RWPE2 (cell line): ENCODE measurements at regions not wholly inside any gene's neighbourhood (a gene's known extent, or its start where the extent isn't known, plus 50 kb on each side); places are given as distances from the start of the nearest gene placed in this dataset.

Experiments
- ATAC-seq: fragments of 200-7000 bp; cut with Tn5 transposase; 3 replicates; pipeline ENCODE4 v1.9.1; 2021; ENCODE audit warnings: low read depth
- DNase-seq: peaks from one replicate; pipeline ENCODE4 v3.0.0-alpha.2; 2020; ENCODE audit warnings: low spot score
- H3K27ac ChIP-seq: fragments of 450-650 bp; 2 replicates; pipeline ENCODE4 v1.5.1; 2017; ENCODE audit warnings: mild to moderate bottlenecking; ENCODE audit not compliant: poor library complexity, severe bottlenecking
- H3K27me3 ChIP-seq: fragments of 250-450 bp; sonication (Bioruptor Pico); 2 replicates; pipeline ENCODE4 v1.5.1; 2021; ENCODE audit warnings: mild to moderate bottlenecking, moderate library complexity; ENCODE audit not compliant: insufficient read depth, poor library complexity, severe bottlenecking
- H3K36me3 ChIP-seq: fragments of 250-450 bp; sonication (Bioruptor Pico); 2 replicates; pipeline ENCODE4 v1.5.1; 2020; ENCODE audit warnings: low read depth, mild to moderate bottlenecking, moderate library complexity
- H3K4me1 ChIP-seq: fragments of 250-450 bp; sonication (Bioruptor Pico); 2 replicates; pipeline ENCODE4 v1.5.1; 2021; ENCODE audit warnings: mild to moderate bottlenecking, moderate library complexity; ENCODE audit not compliant: insufficient read depth, poor library complexity, severe bottlenecking
- H3K4me3 ChIP-seq: fragments of 250-450 bp; sonication (Bioruptor Pico); 2 replicates; pipeline ENCODE4 v1.5.1; 2021; ENCODE audit warnings: mild to moderate bottlenecking, moderate library complexity; ENCODE audit not compliant: severe bottlenecking
- H3K9me3 ChIP-seq: fragments of 250-450 bp; sonication (Bioruptor Pico); 2 replicates; pipeline ENCODE4 v1.5.1; 2021; ENCODE audit warnings: mild to moderate bottlenecking, moderate library complexity; ENCODE audit not compliant: severe bottlenecking
- TF ChIP-seq, protein P1 (sequence below): fragments of 450-650 bp; IDR thresholded peaks from one replicate; pipeline ENCODE4 v1.5.1; 2017; ENCODE audit warnings: mild to moderate bottlenecking, moderate library complexity; ENCODE audit not compliant: poor library complexity, severe bottlenecking

GRCh38 chr5:57720656-57721055 is 238.0 kb upstream of the ACTBL2 start:
- no peaks in the 10 kb centered on the region for H3K36me3 ChIP-seq
- H3K27ac ChIP-seq, result no peak overlapping the region
- TF ChIP-seq, protein P1, sequence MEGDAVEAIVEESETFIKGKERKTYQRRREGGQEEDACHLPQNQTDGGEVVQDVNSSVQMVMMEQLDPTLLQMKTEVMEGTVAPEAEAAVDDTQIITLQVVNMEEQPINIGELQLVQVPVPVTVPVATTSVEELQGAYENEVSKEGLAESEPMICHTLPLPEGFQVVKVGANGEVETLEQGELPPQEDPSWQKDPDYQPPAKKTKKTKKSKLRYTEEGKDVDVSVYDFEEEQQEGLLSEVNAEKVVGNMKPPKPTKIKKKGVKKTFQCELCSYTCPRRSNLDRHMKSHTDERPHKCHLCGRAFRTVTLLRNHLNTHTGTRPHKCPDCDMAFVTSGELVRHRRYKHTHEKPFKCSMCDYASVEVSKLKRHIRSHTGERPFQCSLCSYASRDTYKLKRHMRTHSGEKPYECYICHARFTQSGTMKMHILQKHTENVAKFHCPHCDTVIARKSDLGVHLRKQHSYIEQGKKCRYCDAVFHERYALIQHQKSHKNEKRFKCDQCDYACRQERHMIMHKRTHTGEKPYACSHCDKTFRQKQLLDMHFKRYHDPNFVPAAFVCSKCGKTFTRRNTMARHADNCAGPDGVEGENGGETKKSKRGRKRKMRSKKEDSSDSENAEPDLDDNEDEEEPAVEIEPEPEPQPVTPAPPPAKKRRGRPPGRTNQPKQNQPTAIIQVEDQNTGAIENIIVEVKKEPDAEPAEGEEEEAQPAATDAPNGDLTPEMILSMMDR, result no peak
- no peak for ATAC-seq
- no peak overlapping the region for H3K4me3 ChIP-seq
- H3K4me1 ChIP-seq, result peaks cover 25% of the 10 kb centered on the region
- no peak for DNase-seq
- no peaks in the 10 kb centered on the region for H3K27me3 ChIP-seq
- H3K9me3 ChIP-seq, result no peaks in the 10 kb centered on the region

DNA sequence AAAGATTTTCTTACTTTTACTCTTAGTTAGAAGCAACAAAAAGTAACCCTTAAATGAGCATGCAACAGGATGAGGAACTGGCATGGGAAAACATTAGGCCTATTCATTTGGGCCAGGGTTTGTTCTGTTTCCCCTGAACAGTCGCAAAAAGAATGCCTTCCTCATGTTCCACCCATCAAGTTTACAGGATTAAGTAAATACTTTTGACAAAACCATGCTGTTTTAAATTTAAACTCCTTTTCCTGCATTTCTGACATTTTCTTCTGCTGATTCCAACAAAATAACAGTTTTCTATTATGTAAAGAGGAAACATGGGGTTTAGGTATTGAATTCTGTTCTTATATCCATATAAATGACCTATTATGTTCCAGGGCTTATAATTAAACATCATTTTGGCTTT is 236.6 kb upstream of the ACTBL2 start:
- Histone ChIP-seq H3K27me3 (no peaks in the 10 kb centered on the region), H3K9me3 (no peaks in the 10 kb centered on the region), H3K27ac (no peak overlapping the region), H3K4me3 (no peak overlapping the region), H3K4me1 (peaks cover 18% of the 10 kb centered on the region), H3K36me3 (no peaks in the 10 kb centered on the region)
- ATAC-seq, result no peak
- DNase-seq, result no peak
- TF ChIP-seq, protein P1, result no peak

DNA sequence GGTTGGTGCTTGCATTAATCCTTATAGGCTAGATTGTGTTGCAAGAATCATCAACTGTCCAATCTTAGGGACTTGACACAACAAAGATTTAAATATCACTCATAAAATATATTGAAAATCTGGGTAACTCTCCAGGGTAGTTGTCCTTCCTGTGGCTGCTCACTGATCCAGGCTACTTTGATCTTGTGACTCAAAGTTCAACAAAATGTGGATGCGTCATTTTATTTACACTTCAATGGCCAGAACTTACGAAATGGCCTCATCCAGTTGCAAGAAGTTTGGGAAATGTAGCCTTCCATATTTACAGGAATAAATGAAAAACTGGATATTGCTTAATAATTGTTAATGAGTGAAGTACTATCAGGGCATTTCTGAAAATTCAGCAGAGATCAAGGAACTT is 235.5 kb upstream of the ACTBL2 start:
- no peaks in the 10 kb centered on the region for H3K27me3 ChIP-seq
- DNase-seq (no peak), ATAC-seq (peak; percentile 72)
- no peak overlapping the region for H3K27ac ChIP-seq
- TF ChIP-seq, protein P1, result no peak
- no peak overlapping the region for H3K4me3 ChIP-seq
- H3K9me3 ChIP-seq, result no peaks in the 10 kb centered on the region
- peaks cover 18% of the 10 kb centered on the region for H3K4me1 ChIP-seq
- H3K36me3 ChIP-seq, result no peaks in the 10 kb centered on the region

- no peak for DNase-seq
- no peak overlapping the region for H3K4me3 ChIP-seq
- no peaks in the 10 kb centered on the region for H3K36me3 ChIP-seq
- ATAC-seq, result no peak
- no peaks in the 10 kb centered on the region for H3K27me3 ChIP-seq
- peaks cover 18% of the 10 kb centered on the region for H3K4me1 ChIP-seq
- TF ChIP-seq, protein P1, result no peak
- H3K9me3 ChIP-seq, result no peaks in the 10 kb centered on the region
- no peak overlapping the region for H3K27ac ChIP-seq
Measured at GRCh38 chr5:57717555-57717954, 234.9 kb upstream of the ACTBL2 start.

DNA sequence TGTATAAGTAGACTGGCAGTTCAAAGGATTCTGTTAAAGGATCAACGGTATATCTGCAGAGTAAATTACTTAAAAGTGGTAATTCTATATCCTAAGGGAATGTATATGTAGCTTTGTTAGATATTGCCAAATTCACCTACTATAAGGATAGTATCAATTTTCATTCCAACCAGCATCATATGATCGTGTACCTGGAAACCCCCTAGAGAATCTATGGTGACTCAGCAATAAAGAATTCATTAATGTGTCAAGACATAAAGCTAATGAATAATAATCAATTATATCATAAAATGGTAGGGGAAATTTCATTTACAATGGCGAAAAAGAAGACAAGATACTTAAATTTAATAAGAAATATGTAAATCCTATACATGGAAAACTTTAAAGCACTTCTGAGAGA is 234.1 kb upstream of the ACTBL2 start:
- peaks cover 18% of the 10 kb centered on the region for H3K4me1 ChIP-seq
- no peaks in the 10 kb centered on the region for H3K27me3 ChIP-seq
- H3K4me3 ChIP-seq, result no peak overlapping the region
- TF ChIP-seq, protein P1, result no peak
- ATAC-seq, result no peak
- H3K27ac ChIP-seq, result no peak overlapping the region
- H3K9me3 ChIP-seq, result no peaks in the 10 kb centered on the region
- no peaks in the 10 kb centered on the region for H3K36me3 ChIP-seq
- no peak for DNase-seq
